ENCODE measurements at regions not wholly inside any gene's neighbourhood (a gene's known extent, or its start where the extent isn't known, plus 50 kb on each side); places are given as distances from the start of the nearest gene placed in this dataset.
A peak's percentile ranks its signal among the peaks of the same experiment; 100 is the strongest.
"Not testable (repeated sequence)": the region's sequence is repeated elsewhere in the genome, so short reads cannot be mapped to it uniquely, and the experiment has no call there.

GRCh38 chr2:52340171-52340570, 1308.2 kb upstream of the NRXN1 start:
- no peak for DNase-seq

- DNase-seq: not testable (repeated sequence)
Measured at GRCh38 chr2:52337786-52338185, 1305.9 kb upstream of the NRXN1 start.

GRCh38 chr2:52336951-52337350, 1305.0 kb upstream of the NRXN1 start:
- no peak for DNase-seq

DNA sequence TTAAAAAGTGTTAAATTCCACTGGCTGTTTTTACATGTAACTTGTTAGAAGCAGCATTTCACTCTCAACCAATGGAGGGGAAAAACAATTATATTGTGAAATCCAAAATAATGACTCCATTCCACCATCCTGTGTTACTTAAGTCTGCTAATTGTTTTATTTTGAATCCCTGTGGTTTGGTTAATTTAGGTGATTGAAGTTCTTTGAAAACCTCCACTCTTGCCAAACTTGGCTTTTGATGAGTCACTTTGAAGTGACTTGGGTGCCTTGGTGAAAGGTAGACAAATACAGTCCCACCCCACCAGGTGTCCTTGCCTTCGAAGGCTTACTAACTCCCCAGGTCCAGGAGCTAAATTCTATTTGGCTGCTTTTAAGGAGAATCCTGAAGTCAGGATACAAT, 1303.8 kb upstream of the NRXN1 start:
- no peak for DNase-seq

- no peak for DNase-seq
Measured at GRCh38 chr2:52334185-52334584, 1302.3 kb upstream of the NRXN1 start.

GRCh38 chr2:52327641-52328040, 1295.7 kb upstream of the NRXN1 start:
- no peak for DNase-seq

- DNase-seq: no peak
Measured at GRCh38 chr2:52314231-52314630, 1282.3 kb upstream of the NRXN1 start.

- no peak for DNase-seq
Measured at GRCh38 chr2:52312486-52312885, 1280.6 kb upstream of the NRXN1 start.

GRCh38 chr2:52311862-52312261, 1279.9 kb upstream of the NRXN1 start:
- no peak for DNase-seq

DNA sequence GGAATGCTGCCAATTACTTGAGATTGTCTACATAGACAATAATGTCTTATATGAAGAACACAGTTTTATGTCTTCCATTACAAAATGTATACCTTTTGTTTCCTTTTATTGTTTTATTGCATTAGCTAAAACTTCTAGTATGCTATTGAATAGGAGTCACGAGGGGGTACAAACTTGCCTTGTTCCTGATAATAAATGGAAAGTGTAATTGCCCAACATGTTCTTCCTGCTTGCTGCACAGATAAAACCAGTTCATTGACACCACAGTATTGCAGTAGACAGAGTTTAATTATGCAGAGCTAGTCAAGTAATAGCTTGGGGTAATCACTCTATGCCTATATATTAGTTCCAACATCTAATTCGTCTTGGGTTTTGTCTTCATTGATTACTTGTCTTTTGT, 1276.2 kb upstream of the NRXN1 start:
- DNase-seq: no peak

- no peak for DNase-seq
Measured at GRCh38 chr2:52294628-52295027, 1262.7 kb upstream of the NRXN1 start.

- no peak for DNase-seq
Measured at GRCh38 chr2:52292801-52293200, 1260.9 kb upstream of the NRXN1 start.

DNA sequence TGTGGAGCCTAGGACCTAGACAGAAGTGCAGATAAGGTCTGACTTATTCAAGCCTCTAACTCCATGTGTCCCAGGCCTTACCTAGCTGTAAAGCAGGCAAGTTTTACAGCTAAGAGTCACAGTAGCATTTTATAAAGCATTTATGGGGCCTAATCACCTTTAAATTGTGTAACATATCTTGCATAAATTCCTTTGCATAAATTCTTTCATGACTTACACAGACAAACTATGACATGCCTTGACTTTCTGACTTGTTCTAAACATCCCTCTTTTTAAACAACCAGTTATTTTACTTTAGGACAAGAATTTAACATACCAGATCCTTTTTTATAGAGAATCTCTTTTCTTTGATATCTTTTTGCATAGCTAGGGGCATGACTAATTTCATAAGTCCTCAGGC, 1257.8 kb upstream of the NRXN1 start:
- DNase-seq: no peak

DNA sequence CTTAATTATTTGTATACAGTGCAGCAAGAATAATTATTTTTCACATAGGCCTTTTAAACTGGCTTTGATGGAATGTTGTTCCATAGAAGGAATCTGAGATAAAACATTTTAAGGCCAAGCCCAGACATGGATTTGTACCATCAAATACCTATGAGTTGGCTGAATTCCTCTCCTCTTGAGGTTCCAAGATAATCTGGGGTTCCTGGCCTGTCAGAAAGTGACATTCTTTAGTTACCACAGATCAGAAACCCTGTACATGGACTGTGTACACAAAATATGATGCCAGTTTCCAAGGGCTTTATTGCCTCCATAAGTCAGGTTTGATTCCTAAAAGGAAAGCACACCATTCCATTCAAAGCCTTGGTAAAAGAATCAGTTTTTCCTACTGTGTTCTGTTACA, 1256.7 kb upstream of the NRXN1 start:
- no peak for DNase-seq

DNA sequence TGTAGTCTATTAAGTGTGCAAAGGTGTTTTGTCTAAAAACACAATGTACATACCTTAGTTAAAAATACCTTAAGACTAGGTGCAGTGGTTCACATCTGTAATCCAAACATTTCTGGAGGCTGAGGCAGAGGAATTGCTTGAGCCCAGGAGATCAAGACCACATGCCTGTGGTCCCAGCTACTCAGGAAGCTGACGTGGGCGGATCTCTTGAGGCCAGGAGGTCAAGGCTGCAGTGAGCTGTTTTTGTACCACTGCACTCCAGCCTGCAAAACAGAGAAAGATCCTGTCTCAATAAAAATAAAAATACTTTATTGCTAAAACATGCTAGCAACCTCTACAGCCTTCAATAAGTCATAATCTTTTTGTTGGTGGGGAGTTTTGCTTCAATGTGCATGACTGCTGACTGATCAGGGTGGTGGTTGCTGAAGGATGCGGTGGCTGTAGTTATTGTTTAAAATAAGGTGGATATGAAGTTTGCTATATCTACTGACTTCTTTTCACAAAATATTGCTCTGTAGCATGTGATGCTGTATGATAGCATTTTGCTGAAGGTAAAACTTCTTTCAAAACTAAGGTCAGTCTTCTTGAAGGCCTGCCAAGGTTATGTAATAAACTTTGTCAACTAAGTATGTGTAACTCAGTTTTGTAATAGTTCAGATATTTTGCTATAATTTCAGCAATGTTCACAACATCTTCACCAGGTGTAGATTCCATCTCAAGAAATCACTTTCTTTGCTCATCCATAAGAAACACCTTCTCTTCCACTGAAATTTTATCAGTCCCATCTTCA, 1238.0 kb upstream of the NRXN1 start:
- no peak for DNase-seq

DNA sequence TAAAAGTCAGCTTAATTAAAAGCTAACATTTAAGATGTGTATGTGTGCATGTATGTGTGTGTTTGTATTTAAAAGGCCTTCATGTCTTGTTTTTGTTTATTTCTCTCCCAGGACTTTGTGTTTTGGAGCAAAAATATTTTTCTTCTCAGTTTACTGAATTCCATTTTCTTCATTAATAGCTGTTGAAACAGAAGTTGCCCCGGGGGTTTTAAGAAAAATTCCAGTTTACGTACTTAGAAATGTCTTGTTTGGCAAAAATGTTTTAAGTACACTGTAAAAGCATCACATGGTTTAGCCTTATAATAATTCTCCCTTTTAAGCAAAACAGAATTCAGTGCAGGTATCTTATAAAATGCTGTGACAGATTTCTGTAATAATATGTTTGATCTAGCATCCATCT, 1233.0 kb upstream of the NRXN1 start:
- DNase-seq: no peak

- peak; percentile 88 for DNase-seq
Measured at GRCh38 chr2:52264488-52264887, 1232.6 kb upstream of the NRXN1 start.

DNA sequence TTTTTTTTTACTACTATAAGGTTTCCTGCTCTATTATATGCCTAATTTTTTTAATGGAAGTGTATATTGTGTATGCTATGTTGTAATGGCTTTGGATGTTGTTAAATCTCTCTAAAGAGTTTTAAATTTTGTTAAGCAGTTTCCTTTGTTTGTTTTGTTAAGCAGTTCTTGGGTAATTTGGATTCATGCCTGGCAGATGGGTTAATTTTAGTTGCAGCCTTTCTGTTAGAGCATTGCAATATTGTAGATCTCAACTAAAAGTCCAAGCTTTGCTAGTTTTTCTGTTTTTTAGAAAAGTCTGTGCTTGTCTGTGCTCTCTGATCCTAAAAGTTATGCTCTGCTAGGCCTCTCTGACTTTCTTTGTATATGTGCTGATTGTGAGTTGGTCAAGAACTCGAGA, 1229.0 kb upstream of the NRXN1 start:
- DNase-seq: peak; percentile 74

GRCh38 chr2:52258967-52259366, 1227.0 kb upstream of the NRXN1 start:
- not testable (repeated sequence) for DNase-seq

- peak; percentile 4 for DNase-seq
Measured at GRCh38 chr2:52258038-52258437, 1226.1 kb upstream of the NRXN1 start.

DNA sequence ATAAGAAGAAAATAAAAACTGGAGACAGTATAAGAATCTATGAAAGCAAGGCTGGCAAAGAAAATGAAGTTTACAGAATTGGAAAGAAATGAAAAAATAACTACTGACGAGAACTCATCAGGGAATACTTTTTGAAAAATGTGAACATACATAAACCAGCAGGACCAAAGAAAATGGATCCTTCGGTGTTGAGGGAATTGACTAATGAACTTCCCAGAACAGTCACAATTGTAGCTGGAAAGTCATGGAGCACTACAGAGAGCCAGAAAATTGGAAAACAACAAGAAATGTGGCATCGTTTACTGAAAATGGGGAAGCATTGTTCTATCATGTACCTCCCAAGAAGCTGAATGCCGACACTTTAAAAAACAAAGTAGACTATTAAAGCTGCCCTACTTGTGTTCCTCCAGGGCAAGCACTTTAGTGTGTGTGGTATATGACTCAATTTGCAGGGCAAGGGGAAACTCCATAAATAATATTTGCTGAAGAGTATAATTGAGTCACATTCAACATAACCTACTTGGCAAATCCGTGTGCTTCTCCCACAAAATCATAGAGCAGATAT, 1221.6 kb upstream of the NRXN1 start:
- no peak for DNase-seq

DNA sequence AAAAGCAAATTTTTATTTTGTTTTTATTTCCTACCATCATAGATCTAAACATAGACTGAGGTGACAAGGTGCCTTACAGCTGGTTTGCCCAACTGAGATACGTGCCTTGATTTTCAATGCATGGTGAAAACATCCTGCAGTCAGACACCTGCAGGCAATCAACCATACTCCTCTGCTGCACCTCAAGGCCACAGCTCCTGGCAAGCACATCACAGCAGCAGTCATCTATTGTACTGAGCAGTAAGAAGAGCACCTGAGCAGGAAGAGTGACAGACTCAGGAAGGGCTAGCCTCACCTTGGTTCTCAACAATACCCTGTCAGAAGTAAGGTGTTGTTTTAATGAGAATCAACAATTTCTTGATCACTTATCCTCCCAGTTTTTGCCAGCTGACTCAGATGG, 1206.8 kb upstream of the NRXN1 start:
- DNase-seq: no peak

DNA sequence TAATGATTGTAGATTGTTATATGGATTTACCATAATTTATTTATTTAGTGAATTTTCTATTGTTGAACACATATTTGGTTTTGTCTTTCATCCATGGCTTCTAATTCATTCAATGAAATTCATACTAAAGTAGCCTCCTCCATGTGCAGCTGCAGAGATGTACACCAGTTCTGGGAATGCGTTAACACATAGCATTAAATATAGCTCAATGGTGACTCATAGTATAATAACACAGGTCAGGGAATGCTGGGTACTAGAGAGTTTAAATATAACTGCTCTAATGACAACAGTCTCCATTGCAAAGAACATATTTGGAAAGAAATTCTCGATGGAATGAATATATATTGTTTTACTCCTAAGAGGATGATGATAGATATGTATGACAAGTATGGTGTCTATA, 1190.2 kb upstream of the NRXN1 start:
- no peak for DNase-seq

DNA sequence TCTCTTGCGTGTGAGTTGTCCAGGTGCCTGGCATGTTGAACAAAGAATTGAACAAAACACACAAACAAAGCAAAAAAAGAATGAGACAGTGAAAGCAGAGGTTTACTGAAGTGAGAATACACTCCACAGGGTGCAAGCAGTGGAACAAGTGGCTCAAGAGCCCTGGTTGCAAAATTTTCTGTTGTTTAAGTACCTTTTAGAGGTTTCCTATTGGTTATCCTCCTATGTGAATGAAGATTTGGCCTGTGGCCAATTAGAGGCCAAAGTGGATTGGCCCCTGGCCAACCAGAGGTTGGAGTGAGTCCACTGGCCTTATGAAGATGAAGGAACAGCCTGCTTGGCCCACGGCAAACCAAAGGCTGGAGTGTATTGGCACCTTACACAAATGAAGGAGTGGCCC, 1188.5 kb upstream of the NRXN1 start:
- DNase-seq: peak; percentile 88

DNA sequence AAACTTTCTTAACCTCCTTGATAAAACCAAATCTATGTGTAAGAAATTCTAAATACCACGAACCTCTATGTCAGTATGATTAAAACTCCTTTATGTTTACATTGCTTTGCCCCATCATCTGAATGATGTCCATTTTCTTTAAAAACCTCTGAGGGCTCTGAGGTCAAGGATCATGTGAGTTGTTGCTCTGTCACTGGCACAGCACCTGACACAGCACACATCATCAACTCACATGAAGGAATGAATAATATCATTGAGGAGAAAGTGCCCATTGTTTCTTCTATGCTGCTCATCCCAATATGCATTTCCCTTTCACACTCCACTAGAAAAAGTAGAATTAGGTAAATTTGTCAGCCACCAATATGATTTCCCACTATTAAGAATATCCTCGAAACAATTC, 1178.7 kb upstream of the NRXN1 start:
- no peak for DNase-seq
